Adipocyte (in vitro differentiated cells): ENCODE measurements at regions not wholly inside any gene's neighbourhood (a gene's known extent, or its start where the extent isn't known, plus 50 kb on each side); places are given as distances from the start of the nearest gene placed in this dataset.

ENCODE experiments used
- DNase-seq: peaks from one replicate; pipeline ENCODE4 v3.0.0-alpha.2; 2015; ENCODE audit warnings: low read depth
- H3K27me3 ChIP-seq: replicated peaks from 2 replicates; pipeline ENCODE4 v1.7.0; 2013; ENCODE audit warnings: mild to moderate bottlenecking, low read length, moderate library complexity; ENCODE audit not compliant: control insufficient read depth, insufficient read depth
- H3K36me3 ChIP-seq: 2 replicates; pipeline ENCODE4 v1.7.0; 2013; ENCODE audit warnings: low read length, mild to moderate bottlenecking, moderate library complexity; ENCODE audit not compliant: control insufficient read depth, insufficient read depth, severe bottlenecking
- H3K4me1 ChIP-seq: 2 replicates; pipeline ENCODE4 v1.7.0; 2013; ENCODE audit warnings: mild to moderate bottlenecking, low read length, moderate library complexity; ENCODE audit not compliant: control insufficient read depth, insufficient read depth
- H3K4me3 ChIP-seq: 2 replicates; pipeline ENCODE4 v1.7.0; 2013; ENCODE audit warnings: mild to moderate bottlenecking, low read length, moderate library complexity
- H3K9ac ChIP-seq: 2 replicates; pipeline ENCODE4 v1.7.0; 2013; ENCODE audit warnings: mild to moderate bottlenecking, low read length, moderate library complexity
- H3K9me3 ChIP-seq: 2 replicates; pipeline ENCODE4 v1.7.0; 2013; ENCODE audit warnings: mild to moderate bottlenecking, low read length, moderate library complexity; ENCODE audit not compliant: control insufficient read depth

DNA sequence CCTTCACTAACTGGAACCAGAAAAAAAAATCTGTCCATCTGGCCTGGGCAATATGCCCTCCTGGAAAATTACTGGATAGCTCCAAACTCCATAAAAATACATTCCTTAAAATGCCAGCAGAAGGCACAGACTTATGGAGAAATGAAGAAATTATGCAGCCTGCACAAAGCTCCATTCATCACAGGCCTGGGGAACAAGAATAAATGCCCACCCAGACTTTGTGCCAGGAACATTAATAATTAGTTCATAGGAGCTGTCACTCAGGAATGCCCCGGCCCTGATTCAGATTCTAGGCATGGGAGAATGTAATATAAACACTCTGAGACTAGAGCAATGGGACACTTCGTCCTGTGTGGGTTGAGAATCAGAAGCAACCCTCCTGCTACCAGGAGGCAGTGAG lies 199.3 kb downstream of the OTOR start:
- Histone ChIP-seq H3K4me1 (no peaks in the 10 kb centered on the region), H3K27me3 (peaks cover 4% of the 10 kb centered on the region), H3K36me3 (no peaks in the 10 kb centered on the region), H3K9ac (no peak overlapping the region), H3K9me3 (peaks cover 12% of the 10 kb centered on the region), H3K4me3 (no peak overlapping the region)
- no peak for DNase-seq

DNA sequence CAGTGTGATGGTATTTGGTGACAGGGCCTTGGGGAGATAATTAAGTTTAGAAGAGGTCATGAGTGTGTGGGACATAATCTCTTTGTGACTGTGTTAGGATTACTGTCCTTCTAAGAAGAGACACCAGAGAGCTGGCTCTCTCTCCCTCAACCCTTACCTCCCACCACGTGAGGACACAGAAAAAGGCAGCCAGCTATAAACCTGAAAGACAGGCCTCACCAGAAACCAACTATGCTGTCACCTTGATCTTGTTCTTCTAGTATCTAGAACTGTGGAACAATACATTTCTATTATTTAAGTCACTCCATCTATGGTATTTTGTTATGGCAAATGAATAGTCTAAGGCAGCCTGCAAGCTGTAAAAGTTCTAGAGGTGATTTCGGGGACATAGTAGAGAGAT lies 203.7 kb downstream of the OTOR start:
- Histone ChIP-seq H3K4me1 (no peaks in the 10 kb centered on the region), H3K36me3 (no peaks in the 10 kb centered on the region), H3K9me3 (peaks cover 12% of the 10 kb centered on the region), H3K4me3 (no peak overlapping the region), H3K9ac (no peak overlapping the region), H3K27me3 (peaks cover 4% of the 10 kb centered on the region)
- no peak for DNase-seq

DNA sequence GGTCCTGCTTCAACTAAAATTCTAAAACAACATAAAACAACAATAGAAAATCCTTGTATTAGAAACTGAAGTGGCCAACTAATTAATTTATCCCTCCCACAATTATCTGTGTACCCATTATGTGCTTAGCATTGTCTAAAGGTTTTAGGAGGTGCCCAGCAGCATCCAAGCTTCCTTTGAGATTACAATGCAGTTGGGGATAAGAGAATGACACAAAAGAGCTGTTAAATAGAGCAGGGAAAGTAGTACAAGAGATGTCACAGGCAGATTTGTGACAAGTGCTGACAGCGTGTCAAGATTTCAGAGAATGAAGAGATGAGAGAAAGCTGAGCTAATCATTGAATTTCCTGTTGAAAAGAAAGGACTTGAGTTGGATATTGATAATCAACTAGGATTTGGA lies 204.8 kb downstream of the OTOR start:
- Histone ChIP-seq H3K36me3 (no peaks in the 10 kb centered on the region), H3K4me3 (no peak overlapping the region), H3K27me3 (peaks cover 9% of the 10 kb centered on the region), H3K9me3 (peaks cover 12% of the 10 kb centered on the region), H3K9ac (no peak overlapping the region), H3K4me1 (no peaks in the 10 kb centered on the region)
- no peak for DNase-seq

DNA sequence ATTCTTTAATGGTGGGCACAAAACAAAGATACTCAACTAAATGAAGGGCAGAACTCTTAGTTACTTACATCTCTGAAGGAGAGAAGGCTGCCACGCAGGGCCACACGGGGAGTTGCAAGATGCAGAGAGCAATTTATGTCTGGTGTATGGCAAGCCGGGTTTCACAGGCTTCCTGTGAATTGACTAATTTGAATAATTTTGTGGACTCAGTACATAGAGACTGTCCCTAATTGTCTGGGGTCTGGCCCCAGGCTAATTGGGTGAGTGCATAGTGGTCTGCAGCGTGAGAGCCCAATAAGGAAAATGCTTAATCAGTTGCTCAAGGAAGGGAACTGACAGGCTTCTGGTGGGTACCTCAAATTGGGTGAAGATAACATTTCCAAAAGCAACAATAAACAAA lies 205.7 kb downstream of the OTOR start:
- Histone ChIP-seq H3K27me3 (peaks cover 10% of the 10 kb centered on the region), H3K4me3 (no peak overlapping the region), H3K4me1 (no peaks in the 10 kb centered on the region), H3K9ac (no peak overlapping the region), H3K9me3 (peaks cover 12% of the 10 kb centered on the region), H3K36me3 (no peaks in the 10 kb centered on the region)
- no peak for DNase-seq

DNA sequence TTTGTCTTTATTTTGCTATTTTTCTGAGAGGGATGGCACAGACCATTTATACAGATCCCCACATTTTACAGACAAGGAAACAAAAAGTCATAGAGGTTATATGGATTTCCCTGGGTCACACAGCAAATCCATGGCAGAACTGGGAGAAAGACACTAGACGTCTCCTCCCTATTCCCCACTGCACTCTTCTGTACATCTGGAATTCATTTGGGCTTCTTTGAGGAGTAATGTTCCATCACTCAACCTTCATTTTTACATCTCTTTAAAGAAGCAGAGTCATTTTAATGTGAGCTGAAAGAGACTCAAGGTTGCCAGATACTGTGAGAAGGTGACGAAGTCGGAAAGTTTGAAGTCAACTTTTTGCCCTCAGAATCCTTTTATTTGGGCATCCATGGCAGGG lies 207.3 kb downstream of the OTOR start:
- H3K27me3 ChIP-seq = peaks cover 5% of the 10 kb centered on the region
- DNase-seq = no peak
- no peaks in the 10 kb centered on the region for H3K36me3 ChIP-seq
- no peaks in the 10 kb centered on the region for H3K9me3 ChIP-seq
- H3K9ac ChIP-seq = no peak overlapping the region
- H3K4me3 ChIP-seq = no peak overlapping the region
- no peaks in the 10 kb centered on the region for H3K4me1 ChIP-seq

DNA sequence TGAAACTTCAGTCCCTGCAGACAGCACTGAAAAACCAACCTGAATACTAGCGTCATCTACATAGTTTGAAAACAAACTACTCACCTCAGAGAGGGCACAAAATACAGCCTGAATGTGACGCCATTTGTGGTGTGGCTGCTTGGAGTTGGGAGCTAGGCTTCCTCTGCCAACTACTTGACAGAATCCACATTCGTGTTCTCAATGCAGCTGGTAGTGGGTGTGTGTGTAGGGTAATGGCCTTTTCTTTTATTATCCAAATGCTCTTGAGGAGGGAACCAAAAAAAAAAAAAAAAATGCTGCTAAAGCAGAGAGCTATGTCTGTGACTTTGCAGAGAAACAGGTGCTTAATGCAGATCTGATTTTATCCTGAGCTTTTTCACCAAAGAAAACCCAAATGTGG lies 207.8 kb downstream of the OTOR start:
- H3K9me3 ChIP-seq = no peaks in the 10 kb centered on the region
- H3K4me3 ChIP-seq = no peak overlapping the region
- no peaks in the 10 kb centered on the region for H3K4me1 ChIP-seq
- no peak for DNase-seq
- H3K27me3 ChIP-seq = peaks cover 5% of the 10 kb centered on the region
- H3K36me3 ChIP-seq = no peaks in the 10 kb centered on the region
- no peak overlapping the region for H3K9ac ChIP-seq

DNA sequence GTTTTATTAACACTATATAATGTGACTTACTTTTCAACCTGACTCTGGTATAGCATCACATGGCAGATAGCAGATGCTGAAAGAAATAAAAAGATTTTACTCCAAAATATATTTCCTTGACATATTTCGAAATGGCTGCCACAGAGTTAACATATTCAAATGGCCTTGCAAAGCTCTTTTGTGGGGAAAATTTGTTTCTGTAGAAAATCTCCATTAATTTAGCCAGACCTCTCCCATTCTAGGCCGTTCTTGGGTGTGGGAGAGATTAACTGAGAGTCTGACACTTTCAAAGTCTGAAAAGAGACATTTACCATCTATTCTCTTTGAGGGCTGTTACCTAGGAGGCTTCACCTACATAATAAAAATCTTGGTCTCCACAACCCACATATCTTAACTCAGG lies 217.2 kb downstream of the OTOR start:
- no peaks in the 10 kb centered on the region for H3K4me1 ChIP-seq
- no peak for DNase-seq
- no peaks in the 10 kb centered on the region for H3K36me3 ChIP-seq
- peaks cover 3% of the 10 kb centered on the region for H3K27me3 ChIP-seq
- no peaks in the 10 kb centered on the region for H3K9me3 ChIP-seq
- no peak overlapping the region for H3K4me3 ChIP-seq
- H3K9ac ChIP-seq = no peak overlapping the region

DNA sequence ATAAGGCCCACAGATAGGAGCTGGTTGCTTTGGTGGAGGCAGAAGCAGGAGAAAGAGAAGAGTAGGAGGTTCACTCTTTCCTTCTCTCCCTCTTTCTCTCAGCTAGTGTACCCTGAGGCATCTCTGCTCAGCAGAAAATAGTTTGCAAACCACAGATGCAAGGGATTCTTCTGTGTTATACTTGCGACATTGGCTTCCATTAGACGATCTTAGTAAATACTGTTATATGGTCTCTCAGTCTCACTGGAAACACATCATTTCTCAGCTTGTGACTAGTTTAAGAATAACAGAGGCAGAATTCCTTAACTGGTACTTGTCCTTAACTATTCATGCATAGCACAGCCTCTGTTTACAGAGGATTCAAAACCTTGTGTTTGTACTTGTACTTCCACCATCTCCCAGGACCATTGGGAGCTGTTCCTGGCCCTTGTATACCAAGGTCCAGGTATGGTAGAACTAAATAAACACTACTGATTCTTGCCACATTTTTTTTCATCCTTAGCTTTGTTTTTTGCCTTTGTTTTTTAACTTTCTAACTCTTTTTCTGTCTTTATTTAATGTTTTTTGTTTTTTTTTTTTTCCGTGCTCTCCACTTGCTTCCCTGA lies 218.2 kb downstream of the OTOR start:
- Histone ChIP-seq H3K4me1 (no peaks in the 10 kb centered on the region), H3K36me3 (no peaks in the 10 kb centered on the region), H3K9ac (no peak overlapping the region), H3K9me3 (no peaks in the 10 kb centered on the region), H3K27me3 (peaks cover 3% of the 10 kb centered on the region), H3K4me3 (no peak overlapping the region)
- peak; percentile 12 for DNase-seq

DNA sequence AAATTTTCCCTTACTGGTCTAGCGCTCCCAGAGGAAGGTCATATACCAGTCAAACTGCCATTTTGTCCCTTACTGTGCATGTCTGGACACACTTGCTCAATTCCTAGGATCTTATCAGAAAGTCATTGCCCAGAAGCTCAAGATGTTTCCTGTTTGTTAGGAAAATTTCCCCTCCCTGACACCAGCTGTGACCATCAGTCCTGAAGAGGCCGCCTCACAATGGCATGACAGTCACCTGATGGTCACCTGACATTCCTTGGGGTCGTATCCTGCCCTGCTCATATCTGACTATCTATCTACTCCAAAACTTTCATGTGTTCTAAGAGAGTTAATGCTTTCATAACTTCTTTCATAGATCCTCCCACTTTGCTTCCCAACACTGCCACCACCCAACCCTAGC lies 219.9 kb downstream of the OTOR start:
- no peak for DNase-seq
- H3K9ac ChIP-seq = no peak overlapping the region
- H3K36me3 ChIP-seq = no peaks in the 10 kb centered on the region
- no peak overlapping the region for H3K4me3 ChIP-seq
- peaks cover 3% of the 10 kb centered on the region for H3K27me3 ChIP-seq
- no peaks in the 10 kb centered on the region for H3K9me3 ChIP-seq
- H3K4me1 ChIP-seq = no peaks in the 10 kb centered on the region

DNA sequence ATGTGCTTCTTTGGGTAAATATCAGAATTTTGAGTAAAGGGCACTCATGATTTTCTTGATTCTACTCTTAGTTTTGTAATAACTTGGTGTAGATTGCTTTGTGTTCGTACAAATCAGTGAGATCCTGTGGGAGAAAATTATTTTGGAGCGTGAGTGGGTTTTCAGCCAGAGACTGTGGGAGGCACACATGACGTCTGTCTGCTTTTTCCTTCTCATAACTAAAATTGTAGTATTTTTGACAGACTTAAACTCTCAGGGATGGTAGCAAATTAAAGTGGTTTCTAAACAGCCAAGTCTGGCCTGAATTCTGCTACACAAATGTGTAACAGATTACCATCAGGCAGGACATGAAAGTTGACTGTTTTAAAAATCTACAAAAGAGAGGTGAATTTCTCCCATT lies 222.6 kb downstream of the OTOR start:
- H3K27me3 ChIP-seq = peaks cover 3% of the 10 kb centered on the region
- H3K36me3 ChIP-seq = no peaks in the 10 kb centered on the region
- H3K9me3 ChIP-seq = no peaks in the 10 kb centered on the region
- H3K4me1 ChIP-seq = no peaks in the 10 kb centered on the region
- H3K4me3 ChIP-seq = no peak overlapping the region
- peak; percentile 11 for DNase-seq
- H3K9ac ChIP-seq = no peak overlapping the region

DNA sequence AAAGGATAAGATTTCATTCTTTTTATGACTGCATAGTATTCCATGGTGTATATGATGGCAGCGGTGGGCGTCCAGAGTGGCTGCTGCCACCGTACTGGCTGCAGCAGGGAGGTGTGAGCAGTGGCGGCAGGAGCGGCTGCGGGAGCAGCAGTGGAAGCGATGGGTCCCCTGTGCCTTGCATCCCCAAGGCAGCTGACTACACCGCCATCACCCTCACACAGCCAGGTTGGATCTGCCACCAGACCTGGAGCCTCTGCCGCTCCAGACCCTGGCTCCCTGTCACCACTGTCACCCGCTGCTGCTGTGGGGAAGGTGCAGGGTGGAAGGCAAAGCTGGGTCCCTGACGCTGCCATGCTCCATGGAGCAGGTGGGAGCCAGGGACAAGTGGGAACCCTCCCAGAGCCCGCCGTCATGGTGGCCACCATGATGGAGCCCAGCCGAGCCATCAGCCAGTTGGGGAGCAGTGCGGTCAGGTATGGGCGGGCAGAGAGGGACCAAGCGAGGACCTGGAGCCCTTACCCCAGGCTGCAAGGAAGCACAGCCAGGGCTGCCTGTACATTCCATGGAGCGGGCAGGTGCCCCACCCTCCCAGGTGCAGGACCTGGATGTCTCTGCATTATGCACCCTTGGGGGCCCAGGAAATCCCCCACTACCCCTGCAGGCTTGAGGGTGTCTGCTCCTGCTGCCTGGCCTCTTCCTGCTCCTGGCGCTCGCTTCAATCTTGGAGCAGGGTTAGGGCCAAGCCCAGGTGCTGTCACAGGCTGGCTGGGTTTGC lies 226.1 kb downstream of the OTOR start:
- no peaks in the 10 kb centered on the region for H3K36me3 ChIP-seq
- peaks cover 7% of the 10 kb centered on the region for H3K9me3 ChIP-seq
- H3K4me1 ChIP-seq = no peaks in the 10 kb centered on the region
- H3K9ac ChIP-seq = no peak overlapping the region
- no peak overlapping the region for H3K4me3 ChIP-seq
- DNase-seq = no peak
- peaks cover 4% of the 10 kb centered on the region for H3K27me3 ChIP-seq

DNA sequence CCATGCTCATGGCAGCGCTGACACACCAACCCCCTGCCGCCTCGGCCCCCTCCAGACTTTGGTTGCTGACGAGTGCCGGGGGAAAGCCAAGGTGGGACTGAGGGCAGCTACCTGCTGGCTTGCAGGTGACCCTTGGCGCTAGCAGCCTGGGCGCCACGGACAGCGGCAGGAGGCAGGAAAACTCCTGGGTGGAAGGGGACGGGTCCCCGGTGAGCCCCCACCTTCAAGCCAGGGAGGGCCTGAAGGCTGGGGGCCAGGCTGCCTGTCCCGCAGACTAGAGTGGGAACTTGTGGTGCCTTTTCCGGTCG lies 226.7 kb downstream of the OTOR start:
- Histone ChIP-seq H3K4me1 (no peaks in the 10 kb centered on the region), H3K4me3 (no peak overlapping the region), H3K9me3 (peaks cover 7% of the 10 kb centered on the region), H3K36me3 (no peaks in the 10 kb centered on the region), H3K27me3 (peaks cover 4% of the 10 kb centered on the region), H3K9ac (no peak overlapping the region)
- no peak for DNase-seq
